ENCODE measurements at regions not wholly inside any gene's neighbourhood (a gene's known extent, or its start where the extent isn't known, plus 50 kb on each side); places are given as distances from the start of the nearest gene placed in this dataset.

- ChIA-PET POLR2A (ENCODE audit: unreplicated experiment) (no interaction called here), CTCF (no interaction called here)
- Histone ChIP-seq H3F3A (ENCODE audit: insufficient read depth, low read depth) (no peaks in the 10 kb centered on the region), H3K27me3 (ENCODE audit: insufficient read depth, low read depth) (no peaks in the 10 kb centered on the region), H3K27ac (no peak overlapping the region), H3K9me3 (ENCODE audit: insufficient read depth, low read depth) (no peaks in the 10 kb centered on the region), H4K20me1 (ENCODE audit: insufficient read depth) (no peaks in the 10 kb centered on the region), H3K4me3 (no peak overlapping the region), H2AFZ (no peak overlapping the region), H3K36me3 (ENCODE audit: low read depth) (no peaks in the 10 kb centered on the region), H3K79me2 (ENCODE audit: low read depth) (no peaks in the 10 kb centered on the region), H3K4me1 (replicated peaks; ENCODE audit: insufficient read depth) (no peaks in the 10 kb centered on the region; the same call in 1 of the 2 replicates), H3K4me2 (no peak overlapping the region), H3K9me2 (ENCODE audit: insufficient read depth) (no peaks in the 10 kb centered on the region)
- intact Hi-C loops (cut with micrococcal nuclease; ENCODE audit: unreplicated experiment) = no loop called here
- BruUV-seq (replicated peaks) = no TSS peak
- TF ChIP-seq CTCF (conservative IDR thresholded peaks at IDR 0.05) = no peak
- no peak for TF ChIP-seq EZH2 (IDR thresholded peaks at IDR 0.05; ENCODE audit: low read depth)
- DNase-seq = no peak
Measured at GRCh38 chr6:45830441-45831139, 185.1 kb downstream of the CLIC5 start.

- intact Hi-C loops (cut with micrococcal nuclease; ENCODE audit: unreplicated experiment) = no loop called here
- no peaks in the 10 kb centered on the region for H3K9me3 ChIP-seq (ENCODE audit: insufficient read depth, low read depth)
- H3K4me1 ChIP-seq (replicated peaks; ENCODE audit: insufficient read depth) = no peaks in the 10 kb centered on the region; the same call in 1 of the 2 replicates
- TF ChIP-seq EZH2 (IDR thresholded peaks at IDR 0.05; ENCODE audit: low read depth) = no peak
- TF ChIP-seq CTCF (conservative IDR thresholded peaks at IDR 0.05) = no peak
- H3K27me3 ChIP-seq (ENCODE audit: insufficient read depth, low read depth) = no peaks in the 10 kb centered on the region
- H3K79me2 ChIP-seq (ENCODE audit: low read depth) = no peaks in the 10 kb centered on the region
- no peak for DNase-seq
- H3K9me2 ChIP-seq (ENCODE audit: insufficient read depth) = no peaks in the 10 kb centered on the region
- no peaks in the 10 kb centered on the region for H4K20me1 ChIP-seq (ENCODE audit: insufficient read depth)
- CTCF ChIA-PET = no interaction called here
- no peak overlapping the region for H2AFZ ChIP-seq
- H3K27ac ChIP-seq = no peak overlapping the region
- no peak overlapping the region for H3K4me2 ChIP-seq
- no peak overlapping the region for H3K4me3 ChIP-seq
- POLR2A ChIA-PET (ENCODE audit: unreplicated experiment) = no interaction called here
- no peaks in the 10 kb centered on the region for H3K36me3 ChIP-seq (ENCODE audit: low read depth)
- BruUV-seq (replicated peaks) = no TSS peak
- no peaks in the 10 kb centered on the region for H3F3A ChIP-seq (ENCODE audit: insufficient read depth, low read depth)
Measured at GRCh38 chr6:45829873-45830272, 185.8 kb downstream of the CLIC5 start.

GRCh38 chr6:45827952-45828530 is 187.6 kb downstream of the CLIC5 start:
- Histone ChIP-seq H4K20me1 (ENCODE audit: insufficient read depth) (no peaks in the 10 kb centered on the region), H2AFZ (no peak overlapping the region), H3K27me3 (ENCODE audit: insufficient read depth, low read depth) (no peaks in the 10 kb centered on the region), H3K27ac (no peak overlapping the region), H3K9me3 (ENCODE audit: insufficient read depth, low read depth) (no peaks in the 10 kb centered on the region), H3F3A (ENCODE audit: insufficient read depth, low read depth) (no peaks in the 10 kb centered on the region), H3K9me2 (ENCODE audit: insufficient read depth) (no peaks in the 10 kb centered on the region), H3K79me2 (ENCODE audit: low read depth) (no peaks in the 10 kb centered on the region), H3K4me3 (no peak overlapping the region), H3K4me1 (replicated peaks; ENCODE audit: insufficient read depth) (no peaks in the 10 kb centered on the region; the same call in 1 of the 2 replicates), H3K36me3 (ENCODE audit: low read depth) (no peaks in the 10 kb centered on the region), H3K4me2 (no peak overlapping the region)
- POLR2A ChIA-PET (ENCODE audit: unreplicated experiment) = no interaction called here
- intact Hi-C loops (cut with micrococcal nuclease; ENCODE audit: unreplicated experiment) = no loop called here
- no peak for DNase-seq
- no TSS peak for BruUV-seq (replicated peaks)
- TF ChIP-seq EZH2 (IDR thresholded peaks at IDR 0.05; ENCODE audit: low read depth) = no peak
- CTCF ChIA-PET = no interaction called here

Measured in PC-9 (cell line).